ENCODE measurements at regions not wholly inside any gene's neighbourhood (a gene's known extent, or its start where the extent isn't known, plus 50 kb on each side); places are given as distances from the start of the nearest gene placed in this dataset.

DNA sequence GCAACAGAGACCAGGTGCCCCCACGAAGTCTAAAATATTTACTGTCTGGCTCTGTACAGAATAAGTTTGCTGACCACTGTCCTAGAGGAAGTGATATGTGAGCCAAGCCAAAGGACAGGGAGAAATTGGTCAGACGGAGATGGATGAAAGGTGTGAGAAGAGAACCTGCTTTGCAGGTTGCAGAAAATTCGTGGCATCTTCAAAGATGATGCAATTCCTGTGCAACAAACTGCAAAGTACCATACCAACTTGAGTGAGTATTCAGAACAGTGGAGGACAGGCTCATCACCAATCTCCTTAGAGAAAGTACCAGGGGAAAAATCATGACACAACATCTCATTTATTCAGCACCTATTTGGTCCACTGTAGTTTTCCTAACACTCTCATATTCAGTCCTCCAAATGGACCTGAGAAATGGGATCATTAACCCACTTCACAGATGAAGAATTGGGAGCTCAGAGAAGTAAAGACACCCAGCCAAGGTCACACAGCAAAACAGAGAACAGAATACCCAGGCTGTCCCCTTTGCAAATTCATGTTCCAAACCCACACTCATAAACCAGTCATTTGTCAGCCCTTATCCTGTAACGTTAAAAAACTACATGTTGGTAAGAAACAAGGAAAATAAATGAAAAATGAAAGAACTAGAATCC is 536.8 kb downstream of the MIAT start:
- TF ChIP-seq, protein P1, sequence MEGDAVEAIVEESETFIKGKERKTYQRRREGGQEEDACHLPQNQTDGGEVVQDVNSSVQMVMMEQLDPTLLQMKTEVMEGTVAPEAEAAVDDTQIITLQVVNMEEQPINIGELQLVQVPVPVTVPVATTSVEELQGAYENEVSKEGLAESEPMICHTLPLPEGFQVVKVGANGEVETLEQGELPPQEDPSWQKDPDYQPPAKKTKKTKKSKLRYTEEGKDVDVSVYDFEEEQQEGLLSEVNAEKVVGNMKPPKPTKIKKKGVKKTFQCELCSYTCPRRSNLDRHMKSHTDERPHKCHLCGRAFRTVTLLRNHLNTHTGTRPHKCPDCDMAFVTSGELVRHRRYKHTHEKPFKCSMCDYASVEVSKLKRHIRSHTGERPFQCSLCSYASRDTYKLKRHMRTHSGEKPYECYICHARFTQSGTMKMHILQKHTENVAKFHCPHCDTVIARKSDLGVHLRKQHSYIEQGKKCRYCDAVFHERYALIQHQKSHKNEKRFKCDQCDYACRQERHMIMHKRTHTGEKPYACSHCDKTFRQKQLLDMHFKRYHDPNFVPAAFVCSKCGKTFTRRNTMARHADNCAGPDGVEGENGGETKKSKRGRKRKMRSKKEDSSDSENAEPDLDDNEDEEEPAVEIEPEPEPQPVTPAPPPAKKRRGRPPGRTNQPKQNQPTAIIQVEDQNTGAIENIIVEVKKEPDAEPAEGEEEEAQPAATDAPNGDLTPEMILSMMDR (IDR thresholded peaks at IDR 0.05) = no peak
- no peak for TF ChIP-seq POLR2A (IDR thresholded peaks at IDR 0.05)
